Sigmoid colon (tissue), 4 donors: ENCODE measurements at regions not wholly inside any gene's neighbourhood (a gene's known extent, or its start where the extent isn't known, plus 50 kb on each side); places are given as distances from the start of the nearest gene placed in this dataset.

Source experiments
- CTCF ChIP-seq, 4 experiments: fragments of 450-650 bp in 3 of 4; fragments of 200-600 bp in 1 of 4; IDR thresholded peaks; one replicate each; pipeline ENCODE4 v1.5.1; 2016 to 2019; ENCODE audit warnings: antibody characterized with exemption in 4 of 4, mild to moderate bottlenecking in 3 of 4, moderate library complexity in 2 of 4
- POLR2AphosphoS5 ChIP-seq, 4 donors: sonication (generic); formaldehyde crosslinking; IDR thresholded peaks; one replicate each; pipeline ENCODE4 v1.6.1; 2017; ENCODE audit warnings: antibody characterized with exemption in 4 of 4

- TF ChIP-seq CTCF (IDR thresholded peaks at IDR 0.05) (no peak), POLR2AphosphoS5 (IDR thresholded peaks at IDR 0.05) (no peak)
These were observed 385.7 kb downstream of the PLPP3 start for GRCh38 chr1:56193656-56194055.
